ENCODE measurements at regions not wholly inside any gene's neighbourhood (a gene's known extent, or its start where the extent isn't known, plus 50 kb on each side); places are given as distances from the start of the nearest gene placed in this dataset.
A peak's percentile ranks its signal among the peaks of the same experiment; 100 is the strongest.

- H3K4me3 ChIP-seq, result peak overlapping the region; percentile 32 to 39
- no peaks in the 10 kb centered on the region for H3K9me3 ChIP-seq
- intact Hi-C loops (cut with DNase I; ENCODE audit: low total_unique reads), result loop anchor here (5.0 kb wide), 1 partner anchor 81 kb away; no protein-coding TSS in a partner anchor
- TF ChIP-seq CTCF (IDR thresholded peaks at IDR 0.05), result no peak
- H3K36me3 ChIP-seq, result no peaks in the 10 kb centered on the region
- no peak for DNase-seq
- no peaks in the 10 kb centered on the region for H3K27me3 ChIP-seq
- peaks cover 4 to 86% (median 61%) of the 10 kb centered on the region in 4 donors for H3K4me1 ChIP-seq
- H3K27ac ChIP-seq, result peak overlapping the region; percentile 90 to 91
These were observed 217.3 kb upstream of the SERP2 start for GRCh38 chr13:44156294-44156658.

GRCh38 chr13:44157606-44158005 lies 216.0 kb upstream of the SERP2 start:
- peak overlapping the region; percentile 90 to 91 for H3K27ac ChIP-seq
- H3K4me3 ChIP-seq, result no peak overlapping the region
- H3K27me3 ChIP-seq, result no peaks in the 10 kb centered on the region
- H3K9me3 ChIP-seq, result no peaks in the 10 kb centered on the region
- H3K4me1 ChIP-seq, result peaks cover 4 to 81% (median 68%) of the 10 kb centered on the region in 4 donors
- intact Hi-C loops (cut with DNase I; ENCODE audit: low total_unique reads), result loop anchor here (5.0 kb wide), 1 partner anchor 80 kb away; no protein-coding TSS in a partner anchor
- no peak for TF ChIP-seq CTCF (IDR thresholded peaks at IDR 0.05)
- DNase-seq, result peak; percentile 65 to 86
- H3K36me3 ChIP-seq, result no peaks in the 10 kb centered on the region

GRCh38 chr13:44158098-44158521 lies 215.5 kb upstream of the SERP2 start:
- intact Hi-C loops (cut with DNase I; ENCODE audit: low total_unique reads), result loop anchor here (5.0 kb wide), 1 partner anchor 79 kb away; no protein-coding TSS in a partner anchor
- Histone ChIP-seq H3K27me3 (no peaks in the 10 kb centered on the region), H3K27ac (peak overlapping the region; percentile 90 to 91), H3K36me3 (no peaks in the 10 kb centered on the region), H3K4me3 (no peak overlapping the region), H3K4me1 (peaks cover 4 to 81% (median 68%) of the 10 kb centered on the region in 4 donors), H3K9me3 (no peaks in the 10 kb centered on the region)
- no peak for TF ChIP-seq CTCF (IDR thresholded peaks at IDR 0.05)
- peak; percentile 52 to 84 for DNase-seq

- Histone ChIP-seq H3K36me3 (no peaks in the 10 kb centered on the region), H3K27me3 (no peaks in the 10 kb centered on the region), H3K27ac (peak overlapping the region; percentile 90 to 91), H3K9me3 (no peaks in the 10 kb centered on the region), H3K4me1 (peaks cover 4 to 74% (median 68%) of the 10 kb centered on the region in 4 donors), H3K4me3 (no peak overlapping the region)
- DNase-seq, result peak; percentile 56 to 88
- intact Hi-C loops (cut with DNase I; ENCODE audit: low total_unique reads), result loop anchor here (5.0 kb wide), 1 partner anchor 78 kb away; no protein-coding TSS in a partner anchor
- TF ChIP-seq CTCF (IDR thresholded peaks at IDR 0.05), result no peak
These were observed 214.6 kb upstream of the SERP2 start for GRCh38 chr13:44158881-44159632.

GRCh38 chr13:44159633-44160279 lies 213.9 kb upstream of the SERP2 start:
- peaks cover 4 to 71% (median 68%) of the 10 kb centered on the region in 4 donors for H3K4me1 ChIP-seq
- H3K36me3 ChIP-seq, result no peaks in the 10 kb centered on the region
- no peaks in the 10 kb centered on the region for H3K27me3 ChIP-seq
- DNase-seq, result no peak
- peak overlapping the region; percentile 90 to 91 for H3K27ac ChIP-seq
- TF ChIP-seq CTCF (IDR thresholded peaks at IDR 0.05), result no peak
- intact Hi-C loops (cut with DNase I; ENCODE audit: low total_unique reads), result loop anchor here (5.0 kb wide), 2 partner anchors 58 to 78 kb away; no protein-coding TSS in a partner anchor
- H3K9me3 ChIP-seq, result no peaks in the 10 kb centered on the region
- no peak overlapping the region for H3K4me3 ChIP-seq

All from tibial artery (tissue), 4 donors.